Epithelial cell of esophagus (primary cell): ENCODE measurements at regions not wholly inside any gene's neighbourhood (a gene's known extent, or its start where the extent isn't known, plus 50 kb on each side); places are given as distances from the start of the nearest gene placed in this dataset.

ENCODE experiments used
- DNase-seq: peaks from one replicate; pipeline ENCODE4 v3.0.0; 2010; ENCODE audit warnings: low read depth
- H3K4me3 ChIP-seq: 2 replicates; pipeline ENCODE4 v1.5.1; 2011; ENCODE audit warnings: mild to moderate bottlenecking, low read length, control low read depth
- CTCF ChIP-seq: IDR thresholded peaks from 2 replicates; pipeline ENCODE4 v1.5.1; 2011; ENCODE audit warnings: low read depth, mild to moderate bottlenecking, low read length, control low read depth, inconsistent platforms; ENCODE audit not compliant: insufficient read depth; ENCODE audit errors: missing control alignments

- DNase-seq, result peak; percentile 88
- H3K4me3 ChIP-seq, result peak overlapping the region; percentile 20
- no peak for TF ChIP-seq CTCF
Measured at GRCh38 chr1:73593364-73593763, 604.6 kb downstream of the LRRIQ3 start.

GRCh38 chr1:73587080-73587479, 610.9 kb downstream of the LRRIQ3 start:
- no peak for TF ChIP-seq CTCF
- H3K4me3 ChIP-seq, result no peak overlapping the region
- no peak for DNase-seq

GRCh38 chr1:73577206-73577605, 620.8 kb downstream of the LRRIQ3 start:
- DNase-seq, result no peak
- no peak for TF ChIP-seq CTCF

GRCh38 chr1:73576083-73576482, 621.9 kb downstream of the LRRIQ3 start:
- DNase-seq, result peak; percentile 10
- TF ChIP-seq CTCF, result no peak
- H3K4me3 ChIP-seq, result no peak overlapping the region

More at GRCh38 chr1:73577206-73577605, 620.8 kb downstream of the LRRIQ3 start:
- no peak overlapping the region for H3K4me3 ChIP-seq

- no peak overlapping the region for H3K4me3 ChIP-seq
- TF ChIP-seq CTCF, result no peak
- DNase-seq, result peak; percentile 9
Measured at GRCh38 chr1:73564294-73564693, 633.7 kb downstream of the LRRIQ3 start.

GRCh38 chr1:73556270-73556669, 641.7 kb downstream of the LRRIQ3 start:
- no peak overlapping the region for H3K4me3 ChIP-seq
- no peak for DNase-seq
- TF ChIP-seq CTCF, result no peak

GRCh38 chr1:73537400-73537799, 660.6 kb downstream of the LRRIQ3 start:
- TF ChIP-seq CTCF, result no peak
- no peak overlapping the region for H3K4me3 ChIP-seq
- no peak for DNase-seq
